ENCODE measurements at regions not wholly inside any gene's neighbourhood (a gene's known extent, or its start where the extent isn't known, plus 50 kb on each side); places are given as distances from the start of the nearest gene placed in this dataset.

DNA sequence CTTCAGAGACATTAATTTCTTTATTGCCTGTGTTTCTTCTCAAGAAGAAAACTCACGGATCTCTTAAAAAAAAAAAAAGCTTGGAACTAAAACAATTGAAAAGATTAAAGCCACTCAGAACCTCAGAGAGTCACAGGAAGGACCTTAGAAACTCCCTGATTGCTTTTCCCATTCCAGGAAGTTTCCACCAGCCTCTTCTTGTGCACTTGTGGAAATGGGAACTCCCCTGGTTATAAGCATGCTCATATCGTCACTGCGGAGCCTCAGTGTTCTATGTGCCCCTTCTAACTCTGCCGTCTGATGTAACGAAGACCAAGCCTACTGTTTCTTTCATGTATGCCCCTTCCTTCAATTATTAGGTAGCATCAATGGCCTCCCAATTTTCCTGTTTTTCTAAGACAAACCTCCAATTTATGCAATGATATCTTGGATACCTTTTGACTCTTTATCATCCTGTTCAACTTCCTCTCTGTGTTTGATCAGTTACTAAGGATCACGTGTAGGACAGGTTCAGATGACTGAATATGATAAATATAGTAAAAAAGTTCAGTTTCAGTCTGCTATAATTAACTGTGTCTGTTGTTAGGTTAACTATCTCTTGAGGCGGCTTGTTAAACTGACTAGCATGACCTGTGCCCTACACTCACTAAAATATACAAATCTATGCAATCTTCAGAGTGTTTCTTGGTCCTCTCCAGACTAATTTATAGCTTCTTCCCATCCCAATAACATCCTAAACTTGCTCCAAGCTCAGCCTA lies 593.7 kb upstream of the CHAC2 start:
- in situ Hi-C loops (cut with MboI), result no loop called here
- Histone ChIP-seq H3K4me1 (ENCODE audit: insufficient read depth) (no peaks in the 10 kb centered on the region), H3K9me3 (ENCODE audit: low read depth) (no peaks in the 10 kb centered on the region), H3K36me3 (ENCODE audit: low read depth) (no peaks in the 10 kb centered on the region), H3K79me2 (ENCODE audit: insufficient read depth) (no peaks in the 10 kb centered on the region), H3K27ac (no peak overlapping the region), H3K4me2 (ENCODE audit: unreplicated experiment) (no peak overlapping the region), H3K9me2 (ENCODE audit: insufficient read depth) (no peaks in the 10 kb centered on the region), H3K4me3 (no peak overlapping the region), H3K27me3 (replicated peaks; ENCODE audit: insufficient read depth) (no peaks in the 10 kb centered on the region), H2AFZ (no peak overlapping the region), H4K20me1 (ENCODE audit: insufficient read depth) (no peaks in the 10 kb centered on the region), H3F3A (ENCODE audit: insufficient read depth) (no peaks in the 10 kb centered on the region), H3K9ac (no peak overlapping the region)
- TF ChIP-seq EZH2 (IDR thresholded peaks at IDR 0.05; ENCODE audit: insufficient read depth, poor library complexity, severe bottlenecking) (no peak), EZH2phosphoT487 (IDR thresholded peaks at IDR 0.05; ENCODE audit: insufficient read depth, low read depth) (no peak)
- 51 to 55% methylated on average over 7 of the region's 7 CpGs for WGBS, 2 experiments (ENCODE audit: low coverage in 1 of 2, low lambda C conversion rate in 2 of 2, missing lambda C conversion rate in 2 of 2)
- DNase-seq, result no peak

DNA sequence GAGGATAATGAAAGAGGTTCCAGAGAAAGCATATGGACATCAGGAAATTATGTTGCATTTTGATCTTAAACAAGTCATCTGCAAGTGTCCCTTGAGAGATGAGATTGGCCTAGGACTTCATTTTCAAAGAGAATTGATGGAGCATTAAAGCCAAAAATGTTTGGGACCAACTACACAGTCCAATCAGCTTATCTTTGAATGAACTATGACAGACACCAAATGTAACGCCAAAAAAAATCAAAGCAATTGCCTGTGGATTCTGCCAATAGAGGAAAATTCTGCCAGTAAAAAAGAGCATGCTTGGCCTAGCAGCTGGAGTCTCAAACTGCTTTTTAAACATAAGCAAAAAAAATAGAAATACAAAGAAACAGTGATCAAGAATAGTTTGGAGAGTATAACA lies 594.5 kb upstream of the CHAC2 start:
- H4K20me1 ChIP-seq (ENCODE audit: insufficient read depth), result no peaks in the 10 kb centered on the region
- DNase-seq, result no peak
- H3K4me2 ChIP-seq (ENCODE audit: unreplicated experiment), result no peak overlapping the region
- WGBS, 2 experiments (ENCODE audit: low coverage in 1 of 2, low lambda C conversion rate in 2 of 2, missing lambda C conversion rate in 2 of 2), result 0 to 8% methylated on average over 1 of the region's 1 CpG
- no peak overlapping the region for H3K4me3 ChIP-seq
- no peak overlapping the region for H2AFZ ChIP-seq
- H3K36me3 ChIP-seq (ENCODE audit: low read depth), result no peaks in the 10 kb centered on the region
- H3K27ac ChIP-seq, result no peak overlapping the region
- H3K4me1 ChIP-seq (ENCODE audit: insufficient read depth), result no peaks in the 10 kb centered on the region
- TF ChIP-seq EZH2phosphoT487 (IDR thresholded peaks at IDR 0.05; ENCODE audit: insufficient read depth, low read depth) (no peak), EZH2 (IDR thresholded peaks at IDR 0.05; ENCODE audit: insufficient read depth, poor library complexity, severe bottlenecking) (no peak)
- no peaks in the 10 kb centered on the region for H3K9me2 ChIP-seq (ENCODE audit: insufficient read depth)
- H3K9me3 ChIP-seq (ENCODE audit: low read depth), result no peaks in the 10 kb centered on the region
- no peaks in the 10 kb centered on the region for H3K79me2 ChIP-seq (ENCODE audit: insufficient read depth)
- no peaks in the 10 kb centered on the region for H3F3A ChIP-seq (ENCODE audit: insufficient read depth)
- in situ Hi-C loops (cut with MboI), result no loop called here
- H3K9ac ChIP-seq, result no peak overlapping the region
- H3K27me3 ChIP-seq (replicated peaks; ENCODE audit: insufficient read depth), result no peaks in the 10 kb centered on the region

DNA sequence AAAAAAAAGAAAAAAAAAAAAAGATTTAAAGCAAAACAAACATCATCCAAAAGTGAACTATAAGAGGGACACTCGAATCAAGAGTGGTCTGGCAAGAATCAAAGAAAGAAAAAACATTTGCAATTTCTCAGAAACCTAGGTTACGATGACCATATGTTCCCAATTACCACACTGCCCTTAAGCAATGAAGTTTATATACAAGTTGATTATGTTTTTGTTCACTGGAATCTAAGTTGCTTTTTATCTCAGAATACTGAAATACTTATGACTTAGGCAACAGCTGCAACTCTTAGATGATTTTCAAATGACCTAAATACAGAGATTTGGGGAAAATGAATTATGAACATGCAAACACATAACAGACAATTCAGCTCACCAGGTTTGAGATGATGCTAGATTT lies 597.1 kb upstream of the CHAC2 start:
- in situ Hi-C loops (cut with MboI), result no loop called here
- Histone ChIP-seq H3K9me2 (ENCODE audit: insufficient read depth) (no peaks in the 10 kb centered on the region), H3K79me2 (ENCODE audit: insufficient read depth) (no peaks in the 10 kb centered on the region), H3K4me2 (ENCODE audit: unreplicated experiment) (no peak overlapping the region), H3K36me3 (ENCODE audit: low read depth) (no peaks in the 10 kb centered on the region), H2AFZ (no peak overlapping the region), H3K9me3 (ENCODE audit: low read depth) (no peaks in the 10 kb centered on the region), H3K4me1 (ENCODE audit: insufficient read depth) (no peaks in the 10 kb centered on the region), H3K4me3 (no peak overlapping the region), H3K27ac (no peak overlapping the region), H4K20me1 (ENCODE audit: insufficient read depth) (no peaks in the 10 kb centered on the region), H3K27me3 (replicated peaks; ENCODE audit: insufficient read depth) (no peaks in the 10 kb centered on the region), H3F3A (ENCODE audit: insufficient read depth) (no peaks in the 10 kb centered on the region), H3K9ac (no peak overlapping the region)
- DNase-seq, result no peak
- no peak for TF ChIP-seq EZH2phosphoT487 (IDR thresholded peaks at IDR 0.05; ENCODE audit: insufficient read depth, low read depth)
- TF ChIP-seq EZH2 (IDR thresholded peaks at IDR 0.05; ENCODE audit: insufficient read depth, poor library complexity, severe bottlenecking), result no peak
- 1 to 4% methylated on average over 2 of the region's 2 CpGs for WGBS, 2 experiments (ENCODE audit: low coverage in 1 of 2, low lambda C conversion rate in 2 of 2, missing lambda C conversion rate in 2 of 2)

DNA sequence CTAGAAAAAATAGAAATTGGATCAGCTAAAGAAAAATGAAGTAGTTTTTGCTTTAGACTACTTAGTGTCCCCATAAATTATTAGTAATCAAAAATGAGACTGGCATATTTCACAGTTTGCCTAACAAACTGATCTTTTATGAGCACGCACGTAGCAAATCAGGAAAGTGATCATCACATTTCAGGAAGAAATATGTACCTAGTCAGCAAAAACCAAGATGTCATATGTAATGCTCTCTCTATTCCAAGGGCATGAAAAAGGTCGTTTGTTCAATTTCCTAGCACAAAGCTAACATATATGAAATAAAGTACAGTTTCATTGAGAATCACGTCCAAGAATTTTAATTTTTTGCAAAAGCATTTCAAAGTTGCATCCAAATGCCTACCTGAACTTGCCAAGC lies 600.4 kb upstream of the CHAC2 start:
- no peaks in the 10 kb centered on the region for H3K27me3 ChIP-seq (replicated peaks; ENCODE audit: insufficient read depth)
- no peaks in the 10 kb centered on the region for H3K9me3 ChIP-seq (ENCODE audit: low read depth)
- H3K9me2 ChIP-seq (ENCODE audit: insufficient read depth), result no peaks in the 10 kb centered on the region
- no peak for DNase-seq
- H2AFZ ChIP-seq, result no peak overlapping the region
- no peaks in the 10 kb centered on the region for H3K79me2 ChIP-seq (ENCODE audit: insufficient read depth)
- no peak overlapping the region for H3K27ac ChIP-seq
- no peaks in the 10 kb centered on the region for H4K20me1 ChIP-seq (ENCODE audit: insufficient read depth)
- WGBS, 2 experiments (ENCODE audit: low coverage in 1 of 2, low lambda C conversion rate in 2 of 2, missing lambda C conversion rate in 2 of 2), result 59 to 71% methylated on average over 4 of the region's 4 CpGs
- in situ Hi-C loops (cut with MboI), result no loop called here
- H3F3A ChIP-seq (ENCODE audit: insufficient read depth), result no peaks in the 10 kb centered on the region
- H3K4me3 ChIP-seq, result no peak overlapping the region
- no peak overlapping the region for H3K9ac ChIP-seq
- H3K36me3 ChIP-seq (ENCODE audit: low read depth), result no peaks in the 10 kb centered on the region
- TF ChIP-seq EZH2phosphoT487 (IDR thresholded peaks at IDR 0.05; ENCODE audit: insufficient read depth, low read depth) (no peak), EZH2 (IDR thresholded peaks at IDR 0.05; ENCODE audit: insufficient read depth, poor library complexity, severe bottlenecking) (no peak)
- H3K4me2 ChIP-seq (ENCODE audit: unreplicated experiment), result no peak overlapping the region
- no peaks in the 10 kb centered on the region for H3K4me1 ChIP-seq (ENCODE audit: insufficient read depth)

GRCh38 chr2:53150146-53150545 lies 617.5 kb upstream of the CHAC2 start:
- no peak overlapping the region for H3K27ac ChIP-seq
- TF ChIP-seq EZH2phosphoT487 (IDR thresholded peaks at IDR 0.05; ENCODE audit: insufficient read depth, low read depth), result no peak
- TF ChIP-seq EZH2 (IDR thresholded peaks at IDR 0.05; ENCODE audit: insufficient read depth, poor library complexity, severe bottlenecking), result no peak
- H3K4me3 ChIP-seq, result no peak overlapping the region
- no peak overlapping the region for H2AFZ ChIP-seq
- no peak overlapping the region for H3K9ac ChIP-seq
- H3K4me1 ChIP-seq (ENCODE audit: insufficient read depth), result no peaks in the 10 kb centered on the region
- no peaks in the 10 kb centered on the region for H3K36me3 ChIP-seq (ENCODE audit: low read depth)
- no peaks in the 10 kb centered on the region for H3K27me3 ChIP-seq (replicated peaks; ENCODE audit: insufficient read depth)
- in situ Hi-C loops (cut with MboI), result no loop called here
- no peaks in the 10 kb centered on the region for H4K20me1 ChIP-seq (ENCODE audit: insufficient read depth)
- H3K9me2 ChIP-seq (ENCODE audit: insufficient read depth), result no peaks in the 10 kb centered on the region
- no peak for DNase-seq
- H3K79me2 ChIP-seq (ENCODE audit: insufficient read depth), result no peaks in the 10 kb centered on the region
- no peaks in the 10 kb centered on the region for H3K9me3 ChIP-seq (ENCODE audit: low read depth)
- H3K4me2 ChIP-seq (ENCODE audit: unreplicated experiment), result no peak overlapping the region
- H3F3A ChIP-seq (ENCODE audit: insufficient read depth), result no peaks in the 10 kb centered on the region

Data from GM23248 (cell line).